A673 (cell line): ENCODE measurements at regions not wholly inside any gene's neighbourhood (a gene's known extent, or its start where the extent isn't known, plus 50 kb on each side); places are given as distances from the start of the nearest gene placed in this dataset.

ENCODE experiments used
- BruUV-seq: library from RNA; stranded (reverse); fragments of 400-500 nt; replicated peaks from 2 replicates; lab custom pipeline; 2021; lab: Mats Ljungman, UMichigan
- CTCF ChIA-PET: fragments of 300-600 bp; sonication (Branson Sonifier 250); formaldehyde crosslinking; loops from one replicate; lab custom pipeline; 2022; ENCODE audit warnings: antibody characterized with exemption; lab: Charles Lee
- POLR2A ChIA-PET: fragments of 300-600 bp; sonication (Branson Sonifier 250); formaldehyde crosslinking; loops from one replicate; lab custom pipeline; 2022; ENCODE audit warnings: antibody characterized with exemption; ENCODE audit not compliant: low non-redundant PET; lab: Charles Lee
- DNase-seq: peaks from one replicate; pipeline ENCODE4 v3.0.0-alpha.2; 2015; ENCODE audit warnings: low spot score
- H3K27ac ChIP-seq: fragments of 200-600 bp; sonication (generic); 2 replicates; pipeline ENCODE4 v1.5.1; 2016; ENCODE audit warnings: mixed run types, low read depth, mild to moderate bottlenecking, mixed read lengths, antibody characterized with exemption, low read length; ENCODE audit not compliant: poor library complexity, severe bottlenecking
- H3K27me3 ChIP-seq: fragments of 200-600 bp; sonication (generic); replicated peaks from 2 replicates; pipeline ENCODE4 v1.6.1; 2017; ENCODE audit warnings: mixed run types, low read depth, mild to moderate bottlenecking, mixed read lengths, antibody characterized with exemption, low read length; ENCODE audit not compliant: insufficient read depth, poor library complexity
- H3K36me3 ChIP-seq: fragments of 200-600 bp; sonication (generic); 2 replicates; pipeline ENCODE4 v1.6.1; 2016; ENCODE audit warnings: mixed run types, mild to moderate bottlenecking, mixed read lengths, antibody characterized with exemption, low read length; ENCODE audit not compliant: insufficient read depth, poor library complexity, severe bottlenecking
- H3K4me1 ChIP-seq: fragments of 200-600 bp; sonication (generic); 2 replicates; pipeline ENCODE4 v1.6.1; 2017; ENCODE audit warnings: mixed run types, mild to moderate bottlenecking, mixed read lengths, antibody characterized with exemption, low read length; ENCODE audit not compliant: insufficient read depth, poor library complexity, severe bottlenecking
- H3K4me3 ChIP-seq: fragments of 200-600 bp; sonication (generic); 2 replicates; pipeline ENCODE4 v1.5.1; 2016; ENCODE audit warnings: low read depth, mixed run types, mild to moderate bottlenecking, mixed read lengths, low read length; ENCODE audit not compliant: poor library complexity, severe bottlenecking
- H3K9me3 ChIP-seq: fragments of 200-600 bp; sonication (generic); 2 replicates; pipeline ENCODE4 v1.6.1; 2016; ENCODE audit warnings: mixed run types, low read depth, mild to moderate bottlenecking, mixed read lengths, antibody characterized with exemption, low read length; ENCODE audit not compliant: poor library complexity, severe bottlenecking
- CTCF ChIP-seq: fragments of 300-800, 200-600 bp; sonication (generic); conservative IDR thresholded peaks from 2 replicates; pipeline ENCODE4 v1.5.1; 2017; ENCODE audit warnings: low read depth, mild to moderate bottlenecking, antibody characterized with exemption, low read length, moderate library complexity, mixed read lengths
- EZH2 ChIP-seq: fragments of 200-600 bp; sonication (generic); IDR thresholded peaks from 2 replicates; pipeline ENCODE4 v1.6.1; 2017; ENCODE audit warnings: borderline replicate concordance, low read depth, mild to moderate bottlenecking, mixed read lengths, antibody characterized with exemption, low read length; ENCODE audit not compliant: poor library complexity, severe bottlenecking
- intact Hi-C: fragments of 100-400 bp; cut with micrococcal nuclease; formaldehyde crosslinking; loops from one replicate; pipeline ENCODE4 v1.10.0; 2022; ENCODE audit not compliant: unreplicated experiment

- H3K27ac ChIP-seq = no peak overlapping the region
- no peaks in the 10 kb centered on the region for H3K9me3 ChIP-seq
- DNase-seq = no peak
- H3K27me3 ChIP-seq = peaks cover 8% of the 10 kb centered on the region
- no peak overlapping the region for H3K4me3 ChIP-seq
- BruUV-seq = no TSS peak
- CTCF ChIA-PET = no interaction called here
- TF ChIP-seq EZH2 (no peak), CTCF (no peak)
- no peaks in the 10 kb centered on the region for H3K4me1 ChIP-seq
- H3K36me3 ChIP-seq = no peaks in the 10 kb centered on the region
- POLR2A ChIA-PET = no interaction called here
- intact Hi-C loops = no loop called here
These were observed 92.3 kb upstream of the PUM3 start for GRCh38 chr9:2936221-2936620.

GRCh38 chr9:2934883-2935282 is 91.0 kb upstream of the PUM3 start:
- H3K36me3 ChIP-seq = no peaks in the 10 kb centered on the region
- H3K4me3 ChIP-seq = no peak overlapping the region
- no peaks in the 10 kb centered on the region for H3K9me3 ChIP-seq
- ChIA-PET CTCF (no interaction called here), POLR2A (no interaction called here)
- H3K27ac ChIP-seq = no peak overlapping the region
- H3K4me1 ChIP-seq = no peaks in the 10 kb centered on the region
- no peaks in the 10 kb centered on the region for H3K27me3 ChIP-seq
- intact Hi-C loops = no loop called here
- TF ChIP-seq CTCF = no peak
- TF ChIP-seq EZH2 = no peak
- no peak for DNase-seq
- BruUV-seq = no TSS peak

GRCh38 chr9:2934241-2934650 is 90.4 kb upstream of the PUM3 start:
- POLR2A ChIA-PET = no interaction called here
- Histone ChIP-seq H3K4me1 (no peaks in the 10 kb centered on the region), H3K36me3 (no peaks in the 10 kb centered on the region), H3K4me3 (no peak overlapping the region), H3K27ac (no peak overlapping the region), H3K9me3 (no peaks in the 10 kb centered on the region), H3K27me3 (no peaks in the 10 kb centered on the region)
- BruUV-seq = no TSS peak
- no peak for DNase-seq
- intact Hi-C loops = no loop called here
- TF ChIP-seq EZH2 = no peak
- no peak for TF ChIP-seq CTCF
- CTCF ChIA-PET = no interaction called here
